ENCODE measurements at regions not wholly inside any gene's neighbourhood (a gene's known extent, or its start where the extent isn't known, plus 50 kb on each side); places are given as distances from the start of the nearest gene placed in this dataset.
"Not testable (repeated sequence)": the region's sequence is repeated elsewhere in the genome, so short reads cannot be mapped to it uniquely, and the experiment has no call there.

- in situ Hi-C loops (cut with HindIII; ENCODE audit: low sequenced_read_pairs) = no loop called here
- no peak overlapping the region for H3K4me3 ChIP-seq (ENCODE audit: low read depth, low read length)
- no peak for DNase-seq (ENCODE audit: low read depth)
- TF ChIP-seq CTCF (IDR thresholded peaks at IDR 0.05; ENCODE audit: low read depth, low read length, missing control alignments) = no peak
Observed at GRCh38 chr5:77866198-77866597, 90.1 kb upstream of the TBCA start.

GRCh38 chr5:77864997-77865396 is 88.9 kb upstream of the TBCA start:
- DNase-seq (ENCODE audit: low read depth) = no peak
- no peak overlapping the region for H3K4me3 ChIP-seq (ENCODE audit: low read depth, low read length)
- in situ Hi-C loops (cut with HindIII; ENCODE audit: low sequenced_read_pairs) = no loop called here
- TF ChIP-seq CTCF (IDR thresholded peaks at IDR 0.05; ENCODE audit: low read depth, low read length, missing control alignments) = no peak

- no peak for DNase-seq (ENCODE audit: low read depth)
- no peak overlapping the region for H3K4me3 ChIP-seq (ENCODE audit: low read depth, low read length)
- in situ Hi-C loops (cut with HindIII; ENCODE audit: low sequenced_read_pairs) = no loop called here
- TF ChIP-seq CTCF (IDR thresholded peaks at IDR 0.05; ENCODE audit: low read depth, low read length, missing control alignments) = no peak
Observed at GRCh38 chr5:77863181-77863580, 87.0 kb upstream of the TBCA start.

- in situ Hi-C loops (cut with HindIII; ENCODE audit: low sequenced_read_pairs) = no loop called here
Observed at GRCh38 chr5:77861576-77861975, 85.4 kb upstream of the TBCA start.

DNA sequence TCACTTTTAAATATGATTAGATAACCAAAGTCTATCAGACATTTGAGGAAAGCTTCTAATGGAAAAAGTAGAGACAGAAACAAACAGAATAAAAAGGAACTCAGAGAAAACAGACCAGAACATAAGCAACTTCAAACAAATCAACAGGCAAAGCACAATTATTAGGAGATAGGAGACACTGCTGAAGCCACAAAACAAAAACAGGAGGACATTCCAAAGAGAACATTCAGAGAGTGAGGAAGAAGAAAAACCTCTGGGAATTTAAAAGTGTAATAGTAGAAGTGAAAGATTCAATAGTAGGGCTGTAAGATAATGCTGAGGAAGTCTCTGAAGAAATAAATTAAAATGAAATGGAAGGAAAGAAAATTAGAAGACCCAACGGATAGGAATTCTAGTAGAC is 83.2 kb upstream of the TBCA start:
- TF ChIP-seq CTCF (IDR thresholded peaks at IDR 0.05; ENCODE audit: low read depth, low read length, missing control alignments) = no peak
- no peak for DNase-seq (ENCODE audit: low read depth)
- in situ Hi-C loops (cut with HindIII; ENCODE audit: low sequenced_read_pairs) = no loop called here
- no peak overlapping the region for H3K4me3 ChIP-seq (ENCODE audit: low read depth, low read length)

More at GRCh38 chr5:77861576-77861975, 85.4 kb upstream of the TBCA start:
- DNase-seq (ENCODE audit: low read depth) = no peak
- TF ChIP-seq CTCF (IDR thresholded peaks at IDR 0.05; ENCODE audit: low read depth, low read length, missing control alignments) = no peak
- no peak overlapping the region for H3K4me3 ChIP-seq (ENCODE audit: low read depth, low read length)

- in situ Hi-C loops (cut with HindIII; ENCODE audit: low sequenced_read_pairs); H3K4me3 ChIP-seq (ENCODE audit: low read depth, low read length); DNase-seq (ENCODE audit: low read depth): not testable (repeated sequence)
Observed at GRCh38 chr5:77858678-77859077, 82.5 kb upstream of the TBCA start.

DNA sequence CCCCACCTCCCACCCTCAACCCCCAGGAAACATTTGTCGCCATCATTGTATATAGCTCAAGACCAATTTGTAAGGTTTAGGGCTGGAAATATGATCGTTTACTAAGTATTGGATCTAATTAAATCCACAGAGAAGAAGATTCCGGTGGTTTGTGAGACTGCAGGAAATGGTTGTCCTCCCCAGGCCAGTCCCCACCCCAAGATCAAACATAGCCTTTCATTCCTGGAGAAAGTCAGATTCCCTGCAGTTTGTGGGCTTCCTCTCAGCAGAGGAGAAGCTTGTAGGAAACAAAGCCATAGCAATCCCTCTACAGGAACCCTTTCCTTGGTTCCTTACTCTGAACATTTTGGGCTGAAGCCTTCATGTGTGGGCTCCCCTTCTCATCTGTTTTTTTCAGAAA is 79.2 kb upstream of the TBCA start:
- no peak for TF ChIP-seq CTCF (IDR thresholded peaks at IDR 0.05; ENCODE audit: low read depth, low read length, missing control alignments)
- in situ Hi-C loops (cut with HindIII; ENCODE audit: low sequenced_read_pairs) = no loop called here
- no peak overlapping the region for H3K4me3 ChIP-seq (ENCODE audit: low read depth, low read length)
- DNase-seq (ENCODE audit: low read depth) = no peak
